K562 (cell line): ENCODE measurements at regions not wholly inside any gene's neighbourhood (a gene's known extent, or its start where the extent isn't known, plus 50 kb on each side); places are given as distances from the start of the nearest gene placed in this dataset.

Source experiments
- ATAC-seq: fragments of 200-7000 bp; cut with Tn5 transposase; 3 replicates; pipeline ENCODE4 v1.9.1; 2020; ENCODE audit warnings: moderate library complexity
- BruUV-seq: library from RNA; stranded (reverse); fragments of 400-500 nt; replicated peaks from 2 replicates; lab custom pipeline; 2021; lab: Mats Ljungman, UMichigan
- CTCF ChIA-PET: fragments of 300-600 bp; formaldehyde crosslinking; extraction: SDS; loops from one replicate; lab custom pipeline; 2021; ENCODE audit warnings: low intra/inter-chr PET ratio; lab: Yijun Ruan, JAX
- POLR2A ChIA-PET: fragments of 300-600, 350-650 bp; sonication (Branson Sonifier 250); formaldehyde crosslinking; extraction: SDS; loops from one replicate; lab custom pipeline; 2021; ENCODE audit warnings: antibody characterized with exemption, inconsistent platforms; lab: Yijun Ruan, JAX
- DNase-seq, 4 experiments: peaks; one replicate each; pipeline versions ENCODE4 v3.0.0 to v3.0.0-alpha.2; 2011 to 2018; ENCODE audit warnings: low spot score in 3 of 4, mixed read lengths in 3 of 4; ENCODE audit errors: extremely low read depth in 1 of 4
- FAIRE-seq: peaks from 2 replicates; lab custom pipeline; 2011; peaks lifted over from hg19 to GRCh38; lab: Jason Lieb, UNC
- H2AFZ ChIP-seq: 2 replicates; pipeline ENCODE4 v1.6.0; 2011; ENCODE audit warnings: low read depth, low read length, control low read depth, inconsistent platforms
- H3K27ac ChIP-seq: fragments of 200-600 bp; 3 replicates; pipeline ENCODE4 v1.8.0; 2011; ENCODE audit warnings: low read depth, mild to moderate bottlenecking, control low read depth, inconsistent platforms, low read length, moderate library complexity, mixed read lengths; ENCODE audit errors: extremely low read depth
- H3K27me3 ChIP-seq, 2 experiments: fragments of 300-600 bp in 1 of 2; 2 replicates in 1 of 2; 3 replicates in 1 of 2; pipeline versions ENCODE4 v1.6.0 to v1.8.0; 2011; ENCODE audit warnings: inconsistent platforms in 2 of 2, low read length in 2 of 2, mild to moderate bottlenecking in 1 of 2, mixed read lengths in 1 of 2, moderate library complexity in 1 of 2; ENCODE audit not compliant: control insufficient read depth in 2 of 2, insufficient read depth in 2 of 2
- H3K36me3 ChIP-seq: fragments of 300-600 bp; 3 replicates; pipeline ENCODE4 v1.8.0; 2011; ENCODE audit warnings: mild to moderate bottlenecking, low read length, inconsistent platforms; ENCODE audit not compliant: control insufficient read depth, insufficient read depth
- H3K4me1 ChIP-seq, 2 experiments: fragments of 200-600 bp in 1 of 2; replicated peaks in 1 of 2; 2 replicates in 1 of 2; 3 replicates in 1 of 2; pipeline versions ENCODE4 v1.5.1 to v1.8.0; 2011; ENCODE audit warnings: inconsistent platforms in 2 of 2, low read length in 2 of 2, mild to moderate bottlenecking in 1 of 2, mixed read lengths in 1 of 2, moderate library complexity in 1 of 2; ENCODE audit not compliant: control insufficient read depth in 2 of 2, insufficient read depth in 2 of 2
- H3K4me2 ChIP-seq: 2 replicates; pipeline ENCODE4 v1.6.1; 2011; ENCODE audit warnings: low read length, control low read depth, inconsistent platforms, mixed read lengths; ENCODE audit not compliant: insufficient read depth
- H3K4me3 ChIP-seq: fragments of 200-600 bp; sonication (generic), shearing (Covaris generic); 2 replicates; pipeline ENCODE4 v1.5.1; 2016; ENCODE audit warnings: control low read depth, inconsistent platforms
- H3K79me2 ChIP-seq: fragments of 200-600 bp; 3 replicates; pipeline ENCODE4 v1.8.0; 2011; ENCODE audit warnings: low read length, inconsistent platforms; ENCODE audit not compliant: control insufficient read depth, insufficient read depth
- H3K9ac ChIP-seq, 2 experiments: 2 replicates each; pipeline versions ENCODE4 v1.6.0 to v1.6.1; 2011; ENCODE audit warnings: low read depth in 2 of 2, low read length in 2 of 2, control low read depth in 1 of 2, inconsistent platforms in 1 of 2, mild to moderate bottlenecking in 1 of 2, mixed read lengths in 1 of 2; ENCODE audit not compliant: insufficient read depth in 1 of 2
- H3K9me1 ChIP-seq: one replicate; pipeline ENCODE4 v1.6.0; 2011; ENCODE audit warnings: inconsistent platforms, mild to moderate bottlenecking, low read length, moderate library complexity; ENCODE audit not compliant: control insufficient read depth, insufficient read depth
- H3K9me3 ChIP-seq: replicated peaks from 2 replicates; pipeline ENCODE4 v1.5.1; 2011; ENCODE audit warnings: low read depth, low read length, inconsistent platforms; ENCODE audit not compliant: control insufficient read depth, insufficient read depth
- H4K20me1 ChIP-seq: replicated peaks from 2 replicates; pipeline ENCODE4 v1.6.1; 2011; ENCODE audit warnings: low read length, inconsistent platforms, mixed read lengths; ENCODE audit not compliant: control insufficient read depth, insufficient read depth
- BACH1 ChIP-seq: fragments of 200-800 bp; sonication (Bioruptor generic); IDR thresholded peaks from 2 replicates; pipeline ENCODE4 v1.6.1; 2016; ENCODE audit warnings: missing genetic modification characterization, missing compliant biosample characterization
- BHLHE40 ChIP-seq: IDR thresholded peaks from 2 replicates; pipeline ENCODE4 v1.6.1; 2011; ENCODE audit warnings: low read length, improper control_type of control experiment
- FUS ChIP-seq: fragments of 200-400 bp; formaldehyde crosslinking; optimal IDR thresholded peaks from 2 replicates; pipeline ENCODE3; 2017; ENCODE audit warnings: low read depth, low read length
- HLTF ChIP-seq: fragments of 450-650 bp; IDR thresholded peaks from 2 replicates; pipeline ENCODE4 v1.6.1; 2016
- HMG20A ChIP-seq: fragments of 450-650 bp; formaldehyde crosslinking; conservative IDR thresholded peaks from 2 replicates; pipeline ENCODE4 v1.4.0; 2020; ENCODE audit warnings: mild to moderate bottlenecking, mixed read lengths
- MCM7 ChIP-seq, 2 experiments: fragments of 450-650 bp; IDR thresholded peaks; 2 replicates each; pipeline ENCODE4 v1.6.1; 2016 to 2018
- NFYB ChIP-seq: IDR thresholded peaks from 2 replicates; pipeline ENCODE4 v1.6.1; 2011; ENCODE audit warnings: mild to moderate bottlenecking, moderate library complexity; ENCODE audit not compliant: insufficient read length; ENCODE audit errors: extremely low read depth
- RBM22 ChIP-seq: fragments of 200-400 bp; formaldehyde crosslinking; IDR thresholded peaks from 2 replicates; pipeline ENCODE4 v1.6.1; 2018; ENCODE audit warnings: low read length, low read depth; ENCODE audit not compliant: poor library complexity, severe bottlenecking
- ZNF140 ChIP-seq: fragments of 250-450 bp; sonication (Bioruptor Pico); IDR thresholded peaks from 2 replicates; pipeline ENCODE4 v1.8.0; 2021; ENCODE audit warnings: moderate library complexity, mild to moderate bottlenecking, inconsistent platforms
- WGBS: fragments of 100-300 bp; shearing (Covaris generic); methylation state at CpG from one replicate; pipeline ENCODE4 v1.1.6; 2016; ENCODE audit warnings: low coverage, mixed read lengths; ENCODE audit not compliant: insufficient coverage; ENCODE audit errors: missing lambda C conversion rate; 5-methylcytosine and 5-hydroxymethylcytosine counted together
- in situ Hi-C: fragments of 300-500 bp; cut with MboI; formaldehyde crosslinking; loops from 4 replicates; pipeline ENCODE4 v1.15.0; 2018; ENCODE audit warnings: inconsistent platforms, mixed read lengths
- intact Hi-C: fragments of 100-400 bp; cut with micrococcal nuclease; formaldehyde crosslinking; loops from 2 replicates; pipeline ENCODE4 v1.14.2; 2022
- TF ChIP-seq, protein P1 (sequence below), 2 experiments: fragments of 450-650 bp in 1 of 2; sonication (generic) in 1 of 2; formaldehyde crosslinking in 1 of 2; IDR thresholded peaks in 1 of 2; conservative IDR thresholded peaks in 1 of 2; 2 replicates each; pipeline versions ENCODE4 v1.6.1 to v1.8.1; 2016 to 2023; ENCODE audit warnings: mild to moderate bottlenecking in 2 of 2, moderate library complexity in 2 of 2, inconsistent platforms in 1 of 2, missing genetic modification reagents in 1 of 2

DNA sequence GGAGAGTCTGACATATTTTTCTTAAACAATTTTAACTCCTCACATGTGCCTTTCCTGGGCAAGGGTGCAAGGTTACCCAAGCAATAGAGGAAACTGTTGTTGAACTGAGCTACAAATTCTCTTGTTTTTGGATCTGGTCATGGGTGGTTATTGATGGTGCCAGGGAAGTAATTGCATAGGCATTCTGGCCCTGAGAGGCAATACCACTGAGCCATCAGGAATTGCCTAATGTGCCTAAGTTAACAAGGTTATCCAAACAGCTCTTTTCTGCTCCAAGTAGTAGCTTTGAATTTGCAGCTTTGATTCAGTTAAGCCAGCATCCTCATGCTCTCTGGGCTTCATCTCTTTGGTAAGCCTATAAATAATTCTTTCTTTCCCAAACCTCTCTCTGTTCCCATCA is 266.0 kb upstream of the BTBD3 start (continued):
- TF ChIP-seq, protein P1, sequence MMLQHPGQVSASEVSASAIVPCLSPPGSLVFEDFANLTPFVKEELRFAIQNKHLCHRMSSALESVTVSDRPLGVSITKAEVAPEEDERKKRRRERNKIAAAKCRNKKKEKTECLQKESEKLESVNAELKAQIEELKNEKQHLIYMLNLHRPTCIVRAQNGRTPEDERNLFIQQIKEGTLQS (IDR thresholded peaks at IDR 0.05) = no peak
- TF ChIP-seq, protein P1 (CRISPR knock-in tag; conservative IDR thresholded peaks at IDR 0.05) = no peak

DNA sequence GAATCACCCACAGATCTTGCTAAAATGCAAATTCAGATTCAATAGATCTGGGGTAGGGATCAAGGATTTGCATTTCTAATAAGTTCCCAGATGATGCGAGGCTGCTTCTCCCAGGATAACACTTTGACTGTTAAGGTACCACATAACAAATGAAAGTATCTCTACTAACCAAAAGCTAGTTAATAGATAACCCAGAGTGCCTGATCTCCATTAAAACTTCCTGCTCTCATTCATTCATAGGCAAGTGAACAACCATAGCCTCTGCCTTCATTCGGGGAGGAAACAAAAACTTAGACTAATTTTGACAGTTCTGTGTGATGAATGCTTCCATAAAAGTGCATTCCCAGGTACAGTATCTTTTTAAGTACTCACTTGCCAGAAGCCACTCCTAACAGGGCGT is 265.6 kb upstream of the BTBD3 start:
- no peak overlapping the region for H3K27ac ChIP-seq
- H3K27me3 ChIP-seq = no peaks in the 10 kb centered on the region
- H3K4me2 ChIP-seq = no peak overlapping the region
- no peak overlapping the region for H3K4me3 ChIP-seq
- no peaks in the 10 kb centered on the region for H3K9me1 ChIP-seq
- ATAC-seq (no peak), FAIRE-seq (no peak), DNase-seq (no peak)
- WGBS = 0% methylated on average over 2 of the region's 3 CpGs
- no peak for TF ChIP-seq HLTF
- TF ChIP-seq RBM22 = no peak
- TF ChIP-seq NFYB = no peak
- TF ChIP-seq BACH1 (tag) = no peak
- TF ChIP-seq MCM7 (IDR thresholded peaks at IDR 0.05) = no peak
- TF ChIP-seq BHLHE40 = no peak
- no peak for TF ChIP-seq FUS
- TF ChIP-seq ZNF140 (CRISPR knock-in tag) = no peak
- TF ChIP-seq HMG20A = no peak
- no peaks in the 10 kb centered on the region for H4K20me1 ChIP-seq
- H3K4me1 ChIP-seq = no peaks in the 10 kb centered on the region
- H3K79me2 ChIP-seq = no peaks in the 10 kb centered on the region
- H3K36me3 ChIP-seq = no peaks in the 10 kb centered on the region
- no TSS peak for BruUV-seq
- in situ Hi-C loops = no loop called here
- H2AFZ ChIP-seq = no peak overlapping the region
- no peak overlapping the region for H3K9ac ChIP-seq
- ChIA-PET CTCF (no interaction called here), POLR2A (no interaction called here)
- H3K9me3 ChIP-seq = no peaks in the 10 kb centered on the region
- intact Hi-C loops = no loop called here
